PC-3 (cell line): ENCODE measurements at regions not wholly inside any gene's neighbourhood (a gene's known extent, or its start where the extent isn't known, plus 50 kb on each side); places are given as distances from the start of the nearest gene placed in this dataset.

ENCODE experiments used
- ATAC-seq: fragments of 200-7000 bp; cut with Tn5 transposase; 2 replicates; pipeline ENCODE4 v1.9.1; 2020; ENCODE audit warnings: mild to moderate bottlenecking, moderate library complexity
- BruUV-seq: library from RNA; stranded (reverse); fragments of 400-500 nt; replicated peaks from 2 replicates; lab custom pipeline; 2021; lab: Mats Ljungman, UMichigan
- CTCF ChIA-PET: fragments of 300-600 bp; sonication (Branson Sonifier 250); formaldehyde crosslinking; loops from one replicate; lab custom pipeline; 2022; ENCODE audit warnings: antibody characterized with exemption; lab: Charles Lee
- POLR2A ChIA-PET: fragments of 300-600 bp; sonication (Branson Sonifier 250); formaldehyde crosslinking; loops from one replicate; lab custom pipeline; 2022; ENCODE audit warnings: antibody characterized with exemption; ENCODE audit not compliant: unreplicated experiment; lab: Charles Lee
- DNase-seq: peaks from one replicate; pipeline ENCODE4 v3.0.0-alpha.2; 2015
- H2AFZ ChIP-seq: fragments of 300-600 bp; sonication (generic); 2 replicates; pipeline ENCODE4 v1.6.0; 2016; ENCODE audit warnings: antibody characterized with exemption, low read length
- H3F3A ChIP-seq: fragments of 300-600 bp; sonication (generic); one replicate; pipeline ENCODE4 v1.6.0; 2017; ENCODE audit warnings: antibody characterized with exemption, low read length, control low read depth, mild to moderate bottlenecking; ENCODE audit not compliant: unreplicated experiment
- H3K27ac ChIP-seq: fragments of 300-600 bp; sonication (generic); 2 replicates; pipeline ENCODE4 v1.5.1; 2016; ENCODE audit warnings: mild to moderate bottlenecking, low read length
- H3K27me3 ChIP-seq: fragments of 300-600 bp; sonication (generic); 2 replicates; pipeline ENCODE4 v1.6.1; 2016; ENCODE audit warnings: low read length, mixed read lengths
- H3K36me3 ChIP-seq: fragments of 300-600 bp; sonication (generic); 2 replicates; pipeline ENCODE4 v1.6.1; 2016; ENCODE audit warnings: low read depth, mixed run types, low read length, mixed read lengths
- H3K4me1 ChIP-seq: fragments of 300-600 bp; sonication (generic); 2 replicates; pipeline ENCODE4 v1.5.1; 2016; ENCODE audit warnings: low read length; ENCODE audit not compliant: insufficient read depth
- H3K4me2 ChIP-seq: fragments of 300-600 bp; sonication (generic); 2 replicates; pipeline ENCODE4 v1.6.0; 2016; ENCODE audit warnings: low read length
- H3K4me3 ChIP-seq: fragments of 300-600 bp; sonication (generic); 2 replicates; pipeline ENCODE4 v1.5.1; 2016; ENCODE audit warnings: mild to moderate bottlenecking, low read length, mixed read lengths
- H3K79me2 ChIP-seq: fragments of 300-600 bp; sonication (generic); 2 replicates; pipeline ENCODE4 v1.6.1; 2017; ENCODE audit warnings: low read length, mixed read lengths
- H3K9ac ChIP-seq: fragments of 300-600 bp; sonication (generic); 2 replicates; pipeline ENCODE4 v1.6.0; 2016; ENCODE audit warnings: mild to moderate bottlenecking, low read length
- H3K9me2 ChIP-seq: fragments of 300-600 bp; sonication (generic); replicated peaks from 2 replicates; pipeline ENCODE4 v1.6.1; 2016; ENCODE audit warnings: mixed run types, low read length, mixed read lengths
- H3K9me3 ChIP-seq: fragments of 300-600 bp; sonication (generic); 2 replicates; pipeline ENCODE4 v1.6.1; 2016; ENCODE audit warnings: low read length, mixed read lengths
- H4K20me1 ChIP-seq: fragments of 300-600 bp; sonication (generic); 2 replicates; pipeline ENCODE4 v1.6.1; 2016; ENCODE audit warnings: low read length, mixed read lengths
- CTCF ChIP-seq: fragments of 300-600 bp; sonication (generic); conservative IDR thresholded peaks from 2 replicates; pipeline ENCODE4 v1.5.1; 2017; ENCODE audit warnings: antibody characterized with exemption, low read depth, mild to moderate bottlenecking, low read length
- EZH2 ChIP-seq: fragments of 300-600 bp; sonication (generic); IDR thresholded peaks from one replicate; pipeline ENCODE4 v1.6.1; 2017; ENCODE audit warnings: antibody characterized with exemption, mild to moderate bottlenecking, low read length; ENCODE audit not compliant: unreplicated experiment
- EZH2phosphoT487 ChIP-seq: fragments of 300-600 bp; sonication (generic); IDR thresholded peaks from 2 replicates; pipeline ENCODE4 v1.6.1; 2018; ENCODE audit warnings: mild to moderate bottlenecking, antibody characterized with exemption, low read length, borderline replicate concordance
- intact Hi-C: fragments of 100-400 bp; cut with micrococcal nuclease; formaldehyde crosslinking; loops from 2 replicates; pipeline ENCODE4 v1.9.0; 2023

DNA sequence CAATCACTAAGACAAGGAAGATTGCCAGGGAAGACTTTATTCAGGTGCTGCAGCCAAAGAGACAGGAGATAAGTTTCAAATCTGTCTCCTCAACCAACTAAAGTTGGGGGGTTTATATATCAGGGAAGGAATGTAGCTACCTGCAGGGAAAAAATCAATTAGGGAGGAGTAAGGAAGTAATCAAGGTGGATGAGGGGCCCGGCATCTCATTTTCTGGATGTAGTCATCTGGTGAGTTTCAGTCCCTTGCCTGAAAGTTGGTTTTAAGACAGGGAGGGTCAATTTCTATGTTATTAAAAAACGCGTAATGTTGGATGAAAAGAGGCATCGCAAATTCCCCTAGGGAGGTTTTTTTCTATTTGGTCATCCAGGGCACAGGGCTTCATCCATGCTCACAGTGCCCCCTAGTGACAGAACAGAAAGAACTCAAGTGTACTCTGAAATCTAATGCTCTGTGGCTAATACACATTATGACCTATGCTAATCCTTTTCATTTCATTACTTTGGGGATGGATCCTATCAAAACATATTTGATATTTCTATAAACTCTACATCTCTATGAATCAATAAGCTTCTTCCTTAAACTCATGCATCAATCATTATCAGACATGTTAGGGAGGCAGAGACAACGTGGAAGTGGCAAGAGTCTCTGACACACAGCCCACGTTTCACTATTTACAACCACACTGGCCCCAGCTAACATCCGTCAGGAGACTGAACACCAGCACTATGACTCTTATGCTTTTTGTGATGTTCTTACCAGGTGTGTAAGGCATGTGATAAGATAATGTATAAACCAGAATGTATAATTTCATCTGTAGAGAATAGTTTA lies 1577.0 kb upstream of the TENM3 start:
- ChIA-PET CTCF (no interaction called here), POLR2A (no interaction called here)
- no peaks in the 10 kb centered on the region for H3K36me3 ChIP-seq
- TF ChIP-seq EZH2 (no peak), CTCF (peak; percentile 71)
- peak overlapping the region; percentile 33; the same call in 1 of the 2 replicates for H3K4me2 ChIP-seq
- H3K9me2 ChIP-seq = no peaks in the 10 kb centered on the region
- intact Hi-C loops = loop anchor here (2.0 to 10.0 kb wide), 2 partner anchors 281 to 859 kb away; no protein-coding TSS in a partner anchor
- no peaks in the 10 kb centered on the region for H3K9me3 ChIP-seq
- no peaks in the 10 kb centered on the region for H3K4me1 ChIP-seq
- H3K27me3 ChIP-seq = no peaks in the 10 kb centered on the region
- ATAC-seq (peak; percentile 54; the same call in 1 of the 2 replicates), DNase-seq (peak; percentile 53)
- no peaks in the 10 kb centered on the region for H3K79me2 ChIP-seq
- no peak overlapping the region for H3K27ac ChIP-seq
- no peaks in the 10 kb centered on the region for H4K20me1 ChIP-seq
- no peak overlapping the region for H3K9ac ChIP-seq
- no peak overlapping the region for H2AFZ ChIP-seq
- no peak overlapping the region for H3K4me3 ChIP-seq
- no peaks in the 10 kb centered on the region for H3F3A ChIP-seq
- BruUV-seq = no TSS peak

DNA sequence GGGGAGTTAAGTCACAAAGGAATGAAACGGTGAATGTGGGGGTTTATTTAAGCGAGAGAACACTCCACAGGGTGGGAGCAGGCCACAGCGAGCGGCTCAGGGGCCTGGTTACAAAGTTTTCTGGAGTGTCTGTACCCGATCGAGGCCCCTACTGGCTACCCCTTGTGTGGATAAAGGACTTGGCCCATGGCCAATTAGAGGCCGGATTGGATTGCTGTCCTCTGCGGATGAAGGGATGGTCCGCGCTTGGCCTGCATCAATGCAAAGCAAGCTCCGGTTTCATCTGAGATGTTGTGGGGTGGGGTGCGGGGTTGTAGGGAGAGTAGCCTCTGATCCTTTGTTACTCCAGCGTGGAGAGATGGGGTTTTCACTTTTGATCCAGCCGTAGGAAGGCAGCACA lies 1574.5 kb upstream of the TENM3 start:
- Histone ChIP-seq H3K4me1 (no peaks in the 10 kb centered on the region), H3K27me3 (no peaks in the 10 kb centered on the region), H3K36me3 (no peaks in the 10 kb centered on the region), H3K4me3 (no peak overlapping the region), H3K9me2 (no peaks in the 10 kb centered on the region), H4K20me1 (no peaks in the 10 kb centered on the region), H3K9me3 (no peaks in the 10 kb centered on the region), H3K9ac (no peak overlapping the region), H3K4me2 (no peak overlapping the region), H2AFZ (no peak overlapping the region), H3F3A (no peaks in the 10 kb centered on the region), H3K79me2 (no peaks in the 10 kb centered on the region), H3K27ac (no peak overlapping the region)
- ChIA-PET POLR2A (no interaction called here), CTCF (no interaction called here)
- BruUV-seq = no TSS peak
- intact Hi-C loops = loop anchor here (10.0 kb wide), 1 partner anchor 856 kb away; no protein-coding TSS in a partner anchor
- TF ChIP-seq EZH2phosphoT487 (no peak), EZH2 (no peak), CTCF (no peak)
- no peak for ATAC-seq
- DNase-seq = no peak

DNA sequence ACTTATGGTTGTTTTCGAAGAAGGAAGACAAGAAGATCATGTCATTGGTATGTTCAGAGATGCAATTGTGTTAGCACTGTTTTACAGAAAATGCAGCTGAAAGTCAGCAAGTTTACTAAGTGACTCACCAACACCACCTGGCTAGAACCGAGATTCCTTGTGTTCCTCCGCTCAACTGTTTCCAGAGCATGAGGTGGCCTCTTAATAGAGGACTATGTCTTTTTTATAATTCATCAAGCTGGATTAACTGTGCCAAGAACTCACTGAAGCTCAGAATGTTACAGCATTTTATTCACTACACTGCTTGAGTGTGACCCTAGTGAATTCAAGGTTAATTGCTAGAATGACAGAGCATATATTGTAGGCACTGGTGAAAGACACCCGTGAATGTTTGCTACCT lies 1573.5 kb upstream of the TENM3 start:
- DNase-seq (peak; percentile 45), ATAC-seq (0 out of 2 replicates have a peak, but pooled peaks have one; percentile 27)
- H4K20me1 ChIP-seq = no peaks in the 10 kb centered on the region
- H3K27me3 ChIP-seq = no peaks in the 10 kb centered on the region
- no peak overlapping the region for H3K4me2 ChIP-seq
- no peaks in the 10 kb centered on the region for H3K4me1 ChIP-seq
- POLR2A ChIA-PET = no interaction called here
- intact Hi-C loops = loop anchor here (10.0 kb wide), 1 partner anchor 855 kb away; no protein-coding TSS in a partner anchor
- no peaks in the 10 kb centered on the region for H3F3A ChIP-seq
- no peak overlapping the region for H3K27ac ChIP-seq
- H3K9me3 ChIP-seq = no peaks in the 10 kb centered on the region
- H3K9me2 ChIP-seq = no peaks in the 10 kb centered on the region
- no peaks in the 10 kb centered on the region for H3K79me2 ChIP-seq
- CTCF ChIA-PET = no interaction called here
- H3K9ac ChIP-seq = no peak overlapping the region
- H2AFZ ChIP-seq = no peak overlapping the region
- H3K4me3 ChIP-seq = no peak overlapping the region
- no peak for TF ChIP-seq EZH2
- TF ChIP-seq CTCF = no peak
- no peak for TF ChIP-seq EZH2phosphoT487
- no TSS peak for BruUV-seq
- no peaks in the 10 kb centered on the region for H3K36me3 ChIP-seq
